A673 (cell line): ENCODE measurements at regions not wholly inside any gene's neighbourhood (a gene's known extent, or its start where the extent isn't known, plus 50 kb on each side); places are given as distances from the start of the nearest gene placed in this dataset.

Experiments
- BruUV-seq: library from RNA; stranded (reverse); fragments of 400-500 nt; replicated peaks from 2 replicates; lab custom pipeline; 2021; lab: Mats Ljungman, UMichigan
- CTCF ChIA-PET: fragments of 300-600 bp; sonication (Branson Sonifier 250); formaldehyde crosslinking; loops from one replicate; lab custom pipeline; 2022; ENCODE audit warnings: antibody characterized with exemption; lab: Charles Lee
- POLR2A ChIA-PET: fragments of 300-600 bp; sonication (Branson Sonifier 250); formaldehyde crosslinking; loops from one replicate; lab custom pipeline; 2022; ENCODE audit warnings: antibody characterized with exemption; ENCODE audit not compliant: low non-redundant PET; lab: Charles Lee
- DNase-seq: peaks from one replicate; pipeline ENCODE4 v3.0.0-alpha.2; 2015; ENCODE audit warnings: low spot score
- H3K27ac ChIP-seq: fragments of 200-600 bp; sonication (generic); 2 replicates; pipeline ENCODE4 v1.5.1; 2016; ENCODE audit warnings: mixed run types, low read depth, mild to moderate bottlenecking, mixed read lengths, antibody characterized with exemption, low read length; ENCODE audit not compliant: poor library complexity, severe bottlenecking
- H3K27me3 ChIP-seq: fragments of 200-600 bp; sonication (generic); replicated peaks from 2 replicates; pipeline ENCODE4 v1.6.1; 2017; ENCODE audit warnings: mixed run types, low read depth, mild to moderate bottlenecking, mixed read lengths, antibody characterized with exemption, low read length; ENCODE audit not compliant: insufficient read depth, poor library complexity
- H3K36me3 ChIP-seq: fragments of 200-600 bp; sonication (generic); 2 replicates; pipeline ENCODE4 v1.6.1; 2016; ENCODE audit warnings: mixed run types, mild to moderate bottlenecking, mixed read lengths, antibody characterized with exemption, low read length; ENCODE audit not compliant: insufficient read depth, poor library complexity, severe bottlenecking
- H3K4me1 ChIP-seq: fragments of 200-600 bp; sonication (generic); 2 replicates; pipeline ENCODE4 v1.6.1; 2017; ENCODE audit warnings: mixed run types, mild to moderate bottlenecking, mixed read lengths, antibody characterized with exemption, low read length; ENCODE audit not compliant: insufficient read depth, poor library complexity, severe bottlenecking
- H3K4me3 ChIP-seq: fragments of 200-600 bp; sonication (generic); 2 replicates; pipeline ENCODE4 v1.5.1; 2016; ENCODE audit warnings: low read depth, mixed run types, mild to moderate bottlenecking, mixed read lengths, low read length; ENCODE audit not compliant: poor library complexity, severe bottlenecking
- H3K9me3 ChIP-seq: fragments of 200-600 bp; sonication (generic); 2 replicates; pipeline ENCODE4 v1.6.1; 2016; ENCODE audit warnings: mixed run types, low read depth, mild to moderate bottlenecking, mixed read lengths, antibody characterized with exemption, low read length; ENCODE audit not compliant: poor library complexity, severe bottlenecking
- EZH2 ChIP-seq: fragments of 200-600 bp; sonication (generic); IDR thresholded peaks from 2 replicates; pipeline ENCODE4 v1.6.1; 2017; ENCODE audit warnings: borderline replicate concordance, low read depth, mild to moderate bottlenecking, mixed read lengths, antibody characterized with exemption, low read length; ENCODE audit not compliant: poor library complexity, severe bottlenecking
- intact Hi-C: fragments of 100-400 bp; cut with micrococcal nuclease; formaldehyde crosslinking; loops from one replicate; pipeline ENCODE4 v1.10.0; 2022; ENCODE audit not compliant: unreplicated experiment
- TF ChIP-seq, protein P1 (sequence below): fragments of 300-800, 200-600 bp; sonication (generic); conservative IDR thresholded peaks from 2 replicates; pipeline ENCODE4 v1.5.1; 2017; ENCODE audit warnings: low read depth, mild to moderate bottlenecking, antibody characterized with exemption, low read length, moderate library complexity, mixed read lengths

DNA sequence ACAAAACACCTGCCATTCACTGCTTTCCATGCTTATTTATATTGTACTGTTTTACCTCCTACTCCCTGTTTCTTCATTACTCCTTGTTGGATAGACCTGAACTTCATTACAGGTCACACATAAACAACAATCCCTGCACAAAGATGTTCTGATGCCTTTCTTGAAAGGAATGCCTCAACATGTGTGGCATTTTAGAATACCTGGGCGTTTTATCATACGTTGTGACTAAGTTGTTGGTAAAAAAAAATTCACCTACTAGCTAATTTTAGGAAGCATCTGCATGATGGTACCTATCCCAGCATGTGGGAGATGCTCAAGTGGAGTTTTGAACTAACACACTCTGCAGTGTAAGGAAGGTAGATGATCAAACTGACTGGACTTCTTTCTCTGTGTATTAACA is 604.1 kb downstream of the TAF11L14 start:
- H3K4me1 ChIP-seq: no peaks in the 10 kb centered on the region
- no peak overlapping the region for H3K4me3 ChIP-seq
- H3K27me3 ChIP-seq: no peaks in the 10 kb centered on the region
- POLR2A ChIA-PET: no interaction called here
- no peak for DNase-seq
- TF ChIP-seq, protein P1, sequence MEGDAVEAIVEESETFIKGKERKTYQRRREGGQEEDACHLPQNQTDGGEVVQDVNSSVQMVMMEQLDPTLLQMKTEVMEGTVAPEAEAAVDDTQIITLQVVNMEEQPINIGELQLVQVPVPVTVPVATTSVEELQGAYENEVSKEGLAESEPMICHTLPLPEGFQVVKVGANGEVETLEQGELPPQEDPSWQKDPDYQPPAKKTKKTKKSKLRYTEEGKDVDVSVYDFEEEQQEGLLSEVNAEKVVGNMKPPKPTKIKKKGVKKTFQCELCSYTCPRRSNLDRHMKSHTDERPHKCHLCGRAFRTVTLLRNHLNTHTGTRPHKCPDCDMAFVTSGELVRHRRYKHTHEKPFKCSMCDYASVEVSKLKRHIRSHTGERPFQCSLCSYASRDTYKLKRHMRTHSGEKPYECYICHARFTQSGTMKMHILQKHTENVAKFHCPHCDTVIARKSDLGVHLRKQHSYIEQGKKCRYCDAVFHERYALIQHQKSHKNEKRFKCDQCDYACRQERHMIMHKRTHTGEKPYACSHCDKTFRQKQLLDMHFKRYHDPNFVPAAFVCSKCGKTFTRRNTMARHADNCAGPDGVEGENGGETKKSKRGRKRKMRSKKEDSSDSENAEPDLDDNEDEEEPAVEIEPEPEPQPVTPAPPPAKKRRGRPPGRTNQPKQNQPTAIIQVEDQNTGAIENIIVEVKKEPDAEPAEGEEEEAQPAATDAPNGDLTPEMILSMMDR: no peak
- TF ChIP-seq EZH2: no peak
- CTCF ChIA-PET: no interaction called here
- no peaks in the 10 kb centered on the region for H3K9me3 ChIP-seq
- intact Hi-C loops: no loop called here
- no TSS peak for BruUV-seq
- no peaks in the 10 kb centered on the region for H3K36me3 ChIP-seq
- H3K27ac ChIP-seq: no peak overlapping the region

DNA sequence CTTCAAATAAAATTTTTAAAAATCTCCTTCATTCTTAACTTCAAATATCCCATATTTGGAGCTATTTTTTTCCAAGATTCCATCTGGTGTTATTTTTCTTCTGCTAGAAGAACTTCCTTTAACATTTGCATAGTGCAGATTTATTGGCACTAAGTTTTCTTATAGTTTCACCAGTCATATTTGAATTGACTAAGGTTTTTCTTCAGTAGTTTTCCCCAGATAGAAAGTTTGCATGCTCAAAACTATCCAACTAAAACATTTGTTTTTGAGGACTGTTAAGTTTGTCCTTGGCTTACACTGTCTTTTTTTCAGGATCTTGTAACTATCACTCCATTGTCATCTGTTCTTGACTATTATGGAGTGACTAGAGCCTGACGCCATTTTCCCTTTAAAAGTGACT is 606.7 kb downstream of the TAF11L14 start:
- intact Hi-C loops: no loop called here
- Histone ChIP-seq H3K4me3 (no peak overlapping the region), H3K9me3 (peaks cover 3% of the 10 kb centered on the region), H3K36me3 (no peaks in the 10 kb centered on the region), H3K27ac (no peak overlapping the region), H3K27me3 (no peaks in the 10 kb centered on the region), H3K4me1 (no peaks in the 10 kb centered on the region)
- DNase-seq: no peak
- TF ChIP-seq, protein P1: no peak
- no peak for TF ChIP-seq EZH2
- no TSS peak for BruUV-seq
- ChIA-PET POLR2A (no interaction called here), CTCF (no interaction called here)

DNA sequence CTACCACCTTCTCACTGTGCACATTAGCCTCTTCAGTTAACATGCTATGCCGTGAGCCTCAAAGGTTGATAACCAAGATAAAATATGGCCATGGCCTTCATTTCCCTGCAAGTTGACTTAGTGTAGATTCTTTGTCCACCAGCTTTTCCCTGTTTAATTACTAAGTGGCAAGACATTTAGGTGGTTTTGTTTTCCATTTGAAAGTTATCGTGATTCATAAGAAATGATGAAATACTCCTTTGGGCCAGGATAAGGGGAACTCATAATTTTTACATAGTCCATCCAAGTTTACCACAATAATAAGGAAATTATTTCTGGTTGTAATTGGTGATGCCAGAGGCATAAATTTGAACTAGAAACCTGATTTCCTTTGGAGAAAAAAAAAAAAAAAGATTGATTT is 609.6 kb downstream of the TAF11L14 start:
- Histone ChIP-seq H3K9me3 (peaks cover 11% of the 10 kb centered on the region), H3K4me3 (no peak overlapping the region), H3K4me1 (no peaks in the 10 kb centered on the region), H3K27ac (no peak overlapping the region), H3K36me3 (no peaks in the 10 kb centered on the region), H3K27me3 (no peaks in the 10 kb centered on the region)
- no peak for TF ChIP-seq EZH2
- TF ChIP-seq, protein P1: no peak
- CTCF ChIA-PET: no interaction called here
- POLR2A ChIA-PET: interaction anchor here (0.7 kb wide), 1 partner anchor 27 kb away, joined by 10 read pairs; no protein-coding TSS in a partner anchor
- DNase-seq: no peak
- no TSS peak for BruUV-seq
- intact Hi-C loops: no loop called here
